Small intestine (tissue), 7 donors: ENCODE measurements at regions not wholly inside any gene's neighbourhood (a gene's known extent, or its start where the extent isn't known, plus 50 kb on each side); places are given as distances from the start of the nearest gene placed in this dataset.

ENCODE experiments used
- DNase-seq, 2 donors: peaks; one replicate each; pipeline versions ENCODE4 v3.0.0 to v3.0.0-alpha.2; 2013
- FAIRE-seq: peaks from 2 replicates; lab custom pipeline; 2012; peaks lifted over from hg19 to GRCh38; lab: Jason Lieb, UNC
- H3K27ac ChIP-seq, 3 donors: one replicate each; pipeline ENCODE4 v1.5.1; 2013; ENCODE audit warnings: low read length in 2 of 3, mild to moderate bottlenecking in 2 of 3, control low read depth in 1 of 3, inconsistent platforms in 1 of 3, low read depth in 1 of 3, moderate library complexity in 1 of 3
- H3K27me3 ChIP-seq, 3 donors: one replicate each; pipeline ENCODE4 v1.6.1; 2013; ENCODE audit warnings: low read length in 3 of 3, inconsistent platforms in 1 of 3; ENCODE audit not compliant: control insufficient read depth in 3 of 3, insufficient read depth in 3 of 3
- H3K36me3 ChIP-seq, 3 donors: one replicate each; pipeline ENCODE4 v1.6.1; 2013; ENCODE audit warnings: low read length in 3 of 3, inconsistent platforms in 1 of 3, low read depth in 1 of 3, mild to moderate bottlenecking in 1 of 3, moderate library complexity in 1 of 3; ENCODE audit not compliant: control insufficient read depth in 3 of 3, insufficient read depth in 2 of 3
- H3K4me1 ChIP-seq, 3 donors: one replicate each; pipeline ENCODE4 v1.6.1; 2013; ENCODE audit warnings: low read length in 2 of 3, inconsistent platforms in 1 of 3, low read depth in 1 of 3, mild to moderate bottlenecking in 1 of 3, moderate library complexity in 1 of 3; ENCODE audit not compliant: control insufficient read depth in 3 of 3, insufficient read depth in 2 of 3
- H3K4me3 ChIP-seq, 3 donors: one replicate each; pipeline ENCODE4 v1.5.1; 2013; ENCODE audit warnings: low read length in 3 of 3, control low read depth in 1 of 3, inconsistent platforms in 1 of 3, low read depth in 1 of 3, mild to moderate bottlenecking in 1 of 3, moderate library complexity in 1 of 3
- H3K9me3 ChIP-seq, 2 donors: one replicate each; pipeline ENCODE4 v1.6.1; 2013; ENCODE audit warnings: low read depth in 1 of 2, low read length in 1 of 2; ENCODE audit not compliant: control insufficient read depth in 2 of 2, insufficient read depth in 1 of 2
- WGBS, 3 donors: extraction: QIAGEN DNeasy Blood & Tissue Kit; methylation state at CpG; one replicate each; pipeline ENCODE4 v1.1.7; 2013; 5-methylcytosine and 5-hydroxymethylcytosine counted together
- donor health status: healthy with polysubstance abuse.
- donor health status: control.
- donor health status: control.
- donor health status: Bipolar disorder and iron deficiency.
- donor health status: healthy.

DNA sequence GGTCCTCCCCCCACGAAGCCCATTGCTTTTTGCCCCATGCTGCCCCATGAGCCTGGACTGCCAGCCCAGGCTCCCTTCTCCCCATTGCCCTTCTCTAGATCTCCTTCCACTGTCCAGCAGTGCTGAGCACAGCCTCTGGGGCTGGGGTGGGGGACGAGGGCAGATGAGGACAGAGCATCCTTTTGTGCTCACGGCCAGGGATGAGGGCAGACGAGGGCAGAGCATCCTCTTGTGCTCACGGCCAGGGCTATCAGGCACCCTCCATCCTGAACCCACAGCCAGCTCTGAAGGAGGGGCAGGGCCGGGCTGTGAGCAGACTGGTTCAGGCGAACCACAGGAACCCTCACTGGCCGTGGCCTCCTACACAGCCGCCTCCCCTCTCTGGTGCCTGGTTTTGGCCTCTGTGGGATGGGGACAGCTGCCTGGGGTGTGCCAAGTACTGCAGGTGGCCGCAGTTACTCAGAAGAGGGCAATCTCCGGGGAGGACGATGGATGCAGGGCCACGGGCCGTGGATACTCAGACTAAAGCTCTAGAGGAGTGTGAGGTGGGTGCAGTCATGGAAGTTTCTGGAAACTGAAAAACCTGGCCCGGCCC is 1258.8 kb downstream of the BRD1 start:
- peaks cover 0 to 2% (median 0%) of the 10 kb centered on the region in 3 donors for H3K27me3 ChIP-seq
- no peak for DNase-seq
- 79 to 90% (median 80%) methylated on average over 15 of the region's 15 CpGs for WGBS, 3 donors
- H3K4me3 ChIP-seq: no peak overlapping the region
- H3K36me3 ChIP-seq: no peaks in the 10 kb centered on the region
- peaks cover 0 to 2% of the 10 kb centered on the region in 2 donors for H3K9me3 ChIP-seq
- no peak for FAIRE-seq
- H3K4me1 ChIP-seq: no peaks in the 10 kb centered on the region
- H3K27ac ChIP-seq: no peak overlapping the region

DNA sequence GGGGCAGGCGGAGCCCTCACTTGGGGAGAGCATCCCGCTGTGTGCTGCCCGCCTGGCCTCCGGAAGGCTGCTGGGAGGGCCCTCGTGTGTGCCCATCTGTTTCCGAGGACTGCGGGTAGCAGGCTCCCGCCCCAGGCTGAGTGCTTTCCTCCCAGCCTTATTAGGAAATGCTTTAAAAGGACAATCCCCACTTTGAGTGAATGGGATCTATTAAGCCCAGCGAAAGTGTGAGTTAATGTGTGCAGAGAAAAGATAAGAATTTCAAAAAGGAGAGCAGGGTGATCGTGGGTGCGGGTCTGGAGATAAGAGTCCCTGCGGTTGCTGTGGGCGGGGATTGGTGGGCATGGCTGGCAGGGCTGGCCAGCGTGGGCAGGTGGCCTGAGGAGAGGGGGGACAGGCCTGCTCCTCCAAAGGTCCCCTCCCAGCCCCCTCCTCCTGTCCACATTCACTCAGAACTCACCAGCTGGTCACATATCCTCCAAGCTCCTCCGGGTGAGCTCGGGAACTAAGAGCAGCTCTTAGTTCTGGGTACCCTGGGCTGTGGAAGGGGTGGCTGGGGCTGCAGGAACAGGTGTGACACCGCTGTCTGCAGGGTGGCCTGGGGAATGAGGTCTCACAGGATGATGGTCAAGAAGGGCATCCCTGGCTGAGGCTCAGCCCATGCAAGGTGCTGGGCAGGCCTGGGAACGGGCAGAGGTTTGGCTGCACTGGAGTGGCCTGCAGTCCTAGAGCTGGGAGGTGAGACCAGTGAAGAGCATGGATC is 1260.3 kb downstream of the BRD1 start:
- Histone ChIP-seq H3K4me3 (no peak overlapping the region), H3K27ac (no peak overlapping the region), H3K36me3 (no peaks in the 10 kb centered on the region), H3K4me1 (no peaks in the 10 kb centered on the region), H3K9me3 (peaks cover 0 to 2% of the 10 kb centered on the region in 2 donors), H3K27me3 (no peaks in the 10 kb centered on the region)
- DNase-seq (no peak), FAIRE-seq (no peak)
- WGBS, 3 donors: 27 to 36% (median 31%) methylated on average over 17 to 18 of the region's 18 CpGs

DNA sequence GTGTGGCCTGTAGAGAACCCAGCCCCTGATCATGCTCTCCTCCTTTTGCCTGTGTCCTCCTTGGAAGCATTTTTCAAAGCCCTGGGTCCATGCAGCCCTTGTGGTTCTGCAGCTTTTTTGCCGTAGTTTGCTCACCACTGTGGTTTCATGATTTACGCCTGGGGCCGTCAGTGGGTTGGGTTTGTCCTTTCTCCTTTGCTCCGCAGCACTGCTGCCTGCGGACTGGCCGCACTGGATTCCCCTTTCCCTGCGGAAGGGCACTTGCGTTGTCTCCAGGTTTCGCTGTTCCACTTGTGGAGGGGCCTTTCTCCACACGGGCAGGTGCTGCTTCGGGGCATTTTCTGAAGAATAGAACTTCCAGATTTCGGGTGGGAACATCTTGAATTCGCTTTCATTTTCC is 1260.9 kb downstream of the BRD1 start:
- peaks cover 0 to 2% of the 10 kb centered on the region in 2 donors for H3K9me3 ChIP-seq
- no peaks in the 10 kb centered on the region for H3K4me1 ChIP-seq
- no peaks in the 10 kb centered on the region for H3K27me3 ChIP-seq
- no peak overlapping the region for H3K27ac ChIP-seq
- DNase-seq (no peak), FAIRE-seq (no peak)
- no peak overlapping the region for H3K4me3 ChIP-seq
- H3K36me3 ChIP-seq: no peaks in the 10 kb centered on the region
- WGBS, 3 donors: 42 to 70% (median 48%) methylated on average over 13 of the region's 13 CpGs

DNA sequence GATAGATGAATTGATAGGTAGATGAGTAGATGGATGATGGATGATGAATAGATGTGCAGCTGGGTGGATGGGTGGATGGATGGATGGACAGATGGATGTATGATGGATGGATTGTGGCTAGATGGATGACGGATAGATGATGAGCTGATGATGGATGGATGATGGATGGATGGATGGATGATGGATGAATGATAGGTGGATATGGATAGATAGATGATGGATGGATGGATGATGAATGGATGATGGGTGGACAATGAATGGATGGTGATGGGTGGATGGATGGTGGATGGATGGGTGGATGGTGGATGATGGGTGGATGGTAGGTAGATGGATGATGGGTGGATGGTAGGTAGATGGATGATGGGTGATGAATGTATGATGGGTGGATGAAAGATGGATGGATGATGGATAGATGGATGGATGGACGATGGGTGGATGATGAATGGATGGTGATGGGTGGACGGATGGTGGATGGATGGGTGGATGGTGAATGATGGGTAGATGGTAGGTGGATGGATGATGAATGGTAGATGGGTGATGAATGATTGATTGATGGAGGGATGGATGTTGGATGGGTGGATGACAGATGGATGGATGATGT is 1261.7 kb downstream of the BRD1 start:
- WGBS, 3 donors: 81 to 92% (median 89%) methylated on average over 3 of the region's 3 CpGs
- H3K27me3 ChIP-seq: no peaks in the 10 kb centered on the region
- H3K9me3 ChIP-seq: no peaks in the 10 kb centered on the region
- no peak overlapping the region for H3K4me3 ChIP-seq
- H3K36me3 ChIP-seq: no peaks in the 10 kb centered on the region
- FAIRE-seq: no peak
- no peak for DNase-seq
- H3K4me1 ChIP-seq: no peaks in the 10 kb centered on the region
- no peak overlapping the region for H3K27ac ChIP-seq

DNA sequence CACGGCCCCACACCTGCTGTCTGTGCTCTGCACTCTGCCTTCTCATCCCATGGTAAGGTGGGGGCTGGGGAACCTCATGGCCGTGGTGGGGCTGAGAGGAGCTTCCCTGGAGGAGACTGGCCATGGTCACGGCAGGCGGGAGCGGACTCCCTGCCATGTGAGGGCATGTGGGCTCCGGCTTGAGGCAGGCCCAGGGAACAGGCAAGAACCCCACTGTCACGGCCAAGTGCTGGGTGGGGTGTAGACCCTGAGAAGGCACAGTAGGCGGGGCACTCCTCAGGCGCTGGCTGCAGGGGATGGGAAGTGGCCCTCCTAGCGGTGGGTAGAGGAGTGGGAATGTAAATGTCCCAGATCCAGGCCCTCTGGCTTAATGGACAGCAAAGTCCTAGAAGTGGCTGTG is 1262.7 kb downstream of the BRD1 start:
- DNase-seq (no peak), FAIRE-seq (no peak)
- Histone ChIP-seq H3K27me3 (no peaks in the 10 kb centered on the region), H3K4me3 (no peak overlapping the region), H3K4me1 (no peaks in the 10 kb centered on the region), H3K9me3 (no peaks in the 10 kb centered on the region), H3K36me3 (no peaks in the 10 kb centered on the region), H3K27ac (no peak overlapping the region)
- 82 to 87% (median 83%) methylated on average over 10 of the region's 10 CpGs for WGBS, 3 donors

DNA sequence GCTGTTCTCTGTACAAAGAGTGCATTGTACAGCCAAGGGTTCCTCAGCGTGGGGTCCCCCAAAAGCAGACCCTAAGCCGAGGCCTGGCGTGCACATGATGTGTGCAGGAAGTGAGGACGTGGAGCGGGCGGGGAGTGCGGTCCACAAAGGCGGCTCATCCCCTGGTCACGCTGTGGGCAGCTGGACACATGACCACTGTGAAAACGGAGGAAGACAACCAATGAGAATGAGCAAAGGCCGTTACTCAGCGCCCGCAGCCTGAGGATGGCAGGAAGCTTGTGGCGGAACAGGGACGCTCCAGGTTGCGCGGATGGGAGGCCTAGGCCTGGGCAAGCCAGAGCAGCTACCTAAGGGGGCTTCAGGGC is 1263.7 kb downstream of the BRD1 start:
- no peak for DNase-seq
- Histone ChIP-seq H3K27ac (no peak overlapping the region), H3K36me3 (no peaks in the 10 kb centered on the region), H3K4me3 (no peak overlapping the region), H3K4me1 (no peaks in the 10 kb centered on the region), H3K9me3 (no peaks in the 10 kb centered on the region), H3K27me3 (no peaks in the 10 kb centered on the region)
- WGBS, 3 donors: 90 to 93% (median 91%) methylated on average over 17 of the region's 17 CpGs
- no peak for FAIRE-seq

DNA sequence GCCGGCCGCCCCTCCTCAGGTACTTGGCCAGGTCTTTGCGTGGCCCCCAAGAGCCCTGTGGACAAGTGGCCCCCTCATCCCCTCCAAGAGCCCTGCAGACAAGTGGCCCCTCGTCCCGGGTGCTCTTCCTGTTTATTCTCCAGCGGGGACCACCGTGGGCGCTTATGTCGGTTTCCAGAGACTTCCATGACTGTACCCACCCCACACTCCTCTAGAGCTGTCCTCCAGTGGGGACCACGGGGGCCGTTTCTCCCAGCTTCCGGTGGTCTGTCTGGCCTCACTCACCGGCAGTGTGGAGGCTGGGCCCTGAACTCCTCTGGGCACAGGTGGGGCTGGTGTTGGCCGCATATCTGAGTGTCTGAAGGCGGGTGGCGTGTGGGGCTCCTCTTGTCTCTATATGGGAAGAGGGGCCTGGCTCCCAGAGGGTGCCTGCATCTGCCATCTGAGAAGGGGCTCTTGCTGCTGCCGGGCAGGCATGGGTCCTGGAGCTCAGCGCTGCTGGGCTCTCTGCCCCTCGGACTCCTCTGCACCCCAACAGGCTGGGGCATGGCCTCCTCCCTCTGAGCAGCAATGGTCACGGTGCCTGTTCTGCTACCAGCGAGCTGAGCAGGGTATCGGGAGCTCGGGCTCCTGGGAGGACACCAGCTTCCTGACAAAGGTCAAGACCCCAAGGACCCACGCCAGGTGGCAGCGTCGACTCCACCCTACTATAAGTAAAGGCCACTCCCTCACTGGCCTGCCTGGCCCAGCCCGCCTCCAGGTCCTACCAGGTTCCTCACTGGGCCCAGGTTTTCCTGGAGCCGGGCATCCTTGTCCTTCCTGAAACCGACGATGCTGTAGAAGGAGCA is 1264.3 kb downstream of the BRD1 start:
- H3K36me3 ChIP-seq: no peaks in the 10 kb centered on the region
- WGBS, 3 donors: 73 to 85% (median 81%) methylated on average over 28 to 30 of the region's 30 CpGs
- H3K4me1 ChIP-seq: no peaks in the 10 kb centered on the region
- no peaks in the 10 kb centered on the region for H3K9me3 ChIP-seq
- no peak overlapping the region for H3K27ac ChIP-seq
- no peak overlapping the region for H3K4me3 ChIP-seq
- no peaks in the 10 kb centered on the region for H3K27me3 ChIP-seq
- DNase-seq (no peak), FAIRE-seq (no peak)

DNA sequence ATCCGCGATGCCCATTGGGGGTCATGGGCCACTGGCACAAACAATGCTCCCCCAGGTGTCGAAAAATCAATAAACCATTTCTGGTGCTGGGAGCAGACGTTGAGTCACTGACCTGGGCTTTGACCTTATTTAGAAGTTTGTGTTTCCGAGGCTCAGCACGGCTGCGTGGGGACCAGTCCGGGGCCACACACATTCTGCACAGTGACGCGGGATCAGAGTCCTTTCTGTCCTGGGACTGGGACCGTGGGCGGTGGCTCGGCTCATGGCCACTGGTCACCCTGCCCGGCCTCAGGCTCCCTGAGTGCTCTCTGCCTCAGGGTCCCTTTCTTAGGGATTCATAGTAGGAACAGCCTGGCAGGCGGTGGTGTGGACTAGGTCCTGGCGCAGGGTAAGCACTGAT is 1266.0 kb downstream of the BRD1 start:
- 65 to 82% (median 77%) methylated on average over 16 of the region's 16 CpGs for WGBS, 3 donors
- DNase-seq: no peak
- Histone ChIP-seq H3K36me3 (no peaks in the 10 kb centered on the region), H3K27me3 (no peaks in the 10 kb centered on the region), H3K9me3 (no peaks in the 10 kb centered on the region), H3K4me3 (no peak overlapping the region), H3K27ac (no peak overlapping the region), H3K4me1 (no peaks in the 10 kb centered on the region)
- FAIRE-seq: no peak
